Epithelial cell of proximal tubule (primary cell): ENCODE measurements at regions not wholly inside any gene's neighbourhood (a gene's known extent, or its start where the extent isn't known, plus 50 kb on each side); places are given as distances from the start of the nearest gene placed in this dataset.

ENCODE experiments used
- DNase-seq: peaks from one replicate; pipeline ENCODE4 v3.0.0-alpha.2; 2011; ENCODE audit warnings: low read depth
- H3K4me3 ChIP-seq: 2 replicates; pipeline ENCODE4 v1.5.1; 2011; ENCODE audit warnings: low read depth, mild to moderate bottlenecking, low read length
- TF ChIP-seq, protein P1 (sequence below): conservative IDR thresholded peaks from 2 replicates; pipeline ENCODE4 v1.5.1; 2012; ENCODE audit warnings: low read depth, mild to moderate bottlenecking, low read length

DNA sequence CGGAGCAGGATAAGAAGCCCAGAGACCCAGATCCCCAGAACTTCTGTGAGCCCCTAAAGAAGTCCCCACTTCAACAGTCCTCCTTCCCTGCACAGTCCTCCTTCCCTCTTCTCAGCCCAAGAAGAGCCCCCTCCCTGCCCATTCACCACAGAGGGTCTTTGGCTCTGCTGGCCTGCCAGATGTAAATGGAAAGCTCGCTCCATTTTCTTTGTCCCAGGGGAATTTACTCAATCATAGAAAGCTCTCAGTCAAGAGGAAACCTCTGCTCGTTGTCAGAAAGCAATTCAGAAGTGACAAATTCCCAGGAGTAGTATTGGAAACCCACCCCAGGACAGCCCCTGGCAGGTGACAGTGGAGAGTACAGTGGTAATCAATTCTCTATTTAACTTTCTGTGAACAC, 105.5 kb upstream of the SMAD3 start:
- TF ChIP-seq, protein P1, sequence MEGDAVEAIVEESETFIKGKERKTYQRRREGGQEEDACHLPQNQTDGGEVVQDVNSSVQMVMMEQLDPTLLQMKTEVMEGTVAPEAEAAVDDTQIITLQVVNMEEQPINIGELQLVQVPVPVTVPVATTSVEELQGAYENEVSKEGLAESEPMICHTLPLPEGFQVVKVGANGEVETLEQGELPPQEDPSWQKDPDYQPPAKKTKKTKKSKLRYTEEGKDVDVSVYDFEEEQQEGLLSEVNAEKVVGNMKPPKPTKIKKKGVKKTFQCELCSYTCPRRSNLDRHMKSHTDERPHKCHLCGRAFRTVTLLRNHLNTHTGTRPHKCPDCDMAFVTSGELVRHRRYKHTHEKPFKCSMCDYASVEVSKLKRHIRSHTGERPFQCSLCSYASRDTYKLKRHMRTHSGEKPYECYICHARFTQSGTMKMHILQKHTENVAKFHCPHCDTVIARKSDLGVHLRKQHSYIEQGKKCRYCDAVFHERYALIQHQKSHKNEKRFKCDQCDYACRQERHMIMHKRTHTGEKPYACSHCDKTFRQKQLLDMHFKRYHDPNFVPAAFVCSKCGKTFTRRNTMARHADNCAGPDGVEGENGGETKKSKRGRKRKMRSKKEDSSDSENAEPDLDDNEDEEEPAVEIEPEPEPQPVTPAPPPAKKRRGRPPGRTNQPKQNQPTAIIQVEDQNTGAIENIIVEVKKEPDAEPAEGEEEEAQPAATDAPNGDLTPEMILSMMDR = no peak
- no peak overlapping the region for H3K4me3 ChIP-seq
- DNase-seq = no peak

DNA sequence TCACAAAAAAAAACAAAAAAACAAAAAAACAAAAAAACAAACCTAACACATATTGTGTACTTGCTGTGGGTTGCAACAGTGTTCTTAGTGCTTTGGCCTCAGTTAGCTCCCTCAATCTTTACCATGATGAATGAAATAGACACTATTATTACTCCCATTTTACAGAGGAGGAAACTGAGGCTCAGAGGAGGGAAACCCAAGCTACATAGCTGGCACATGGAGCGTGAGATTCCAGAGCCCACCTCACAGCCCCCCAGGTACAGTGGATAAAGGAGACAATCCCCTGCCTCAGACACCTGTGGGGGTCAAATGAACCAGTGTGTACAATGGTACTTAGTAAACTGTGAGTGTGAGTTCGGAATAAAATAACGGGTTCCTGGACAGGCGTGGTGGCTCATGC, 104.9 kb upstream of the SMAD3 start:
- no peak for DNase-seq
- TF ChIP-seq, protein P1 = no peak
- H3K4me3 ChIP-seq = no peak overlapping the region

DNA sequence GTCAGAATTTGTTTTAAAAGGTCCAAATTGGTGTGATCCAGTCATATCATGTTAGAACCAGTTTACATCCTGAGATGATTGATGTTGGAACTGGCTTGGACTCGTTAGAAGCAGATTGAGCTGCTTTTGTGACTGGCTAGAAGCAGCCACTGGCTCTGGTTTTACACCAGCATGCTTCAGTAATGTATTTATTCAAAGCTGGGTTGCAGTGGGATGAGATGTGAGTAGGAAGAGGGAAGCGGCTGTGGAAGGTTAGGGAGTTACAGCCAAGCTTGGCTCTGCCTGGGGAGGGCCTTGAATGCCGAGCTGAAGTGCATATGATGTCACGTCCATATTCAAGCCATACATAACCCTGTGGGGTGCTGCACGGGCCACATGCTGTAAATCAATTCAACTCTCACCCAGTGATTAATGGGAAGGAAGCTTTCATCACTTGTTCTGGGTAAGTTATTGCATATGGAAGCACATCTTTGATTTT, 104.0 kb upstream of the SMAD3 start:
- TF ChIP-seq, protein P1 = no peak
- H3K4me3 ChIP-seq = no peak overlapping the region
- no peak for DNase-seq

DNA sequence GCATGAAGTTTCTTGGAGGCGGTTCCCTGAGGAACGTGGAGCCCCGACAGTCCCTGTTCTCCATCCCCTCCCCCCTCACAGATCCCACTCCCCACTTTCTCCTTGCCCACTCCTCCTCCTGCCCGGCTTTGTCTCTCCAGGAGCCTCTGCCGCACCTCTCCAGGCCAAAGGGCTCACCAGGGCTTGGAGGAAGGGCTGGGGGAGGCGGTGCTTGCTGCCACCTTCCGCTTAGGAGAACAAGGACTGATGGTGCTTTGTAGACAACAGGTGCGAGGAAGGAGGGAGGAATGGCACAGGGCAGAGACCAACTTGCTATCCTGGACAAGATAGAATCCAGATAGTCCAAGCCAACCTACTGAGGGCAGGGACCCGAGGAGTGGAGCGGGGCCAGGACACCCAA, 103.5 kb upstream of the SMAD3 start:
- TF ChIP-seq, protein P1 = no peak
- no peak overlapping the region for H3K4me3 ChIP-seq
- no peak for DNase-seq

DNA sequence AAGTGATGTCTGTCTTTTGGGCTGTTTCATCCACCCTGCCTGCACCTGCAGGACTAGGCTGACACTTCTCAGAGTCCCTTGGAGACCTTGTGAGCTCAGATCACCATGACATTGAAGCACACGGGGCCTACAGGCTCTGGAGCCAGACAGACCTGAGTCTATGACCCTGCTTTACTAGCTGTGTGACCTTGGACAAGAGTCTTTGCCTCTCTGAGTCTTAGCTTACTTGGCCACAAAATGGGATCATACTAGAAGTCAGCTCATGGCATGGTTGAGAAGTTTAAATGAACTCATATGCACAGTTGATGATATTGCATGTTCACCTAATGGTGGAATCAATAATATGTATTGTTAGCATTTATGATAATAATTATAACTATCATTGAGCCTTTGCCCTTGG, 102.9 kb upstream of the SMAD3 start:
- DNase-seq = no peak
- TF ChIP-seq, protein P1 = no peak
- no peak overlapping the region for H3K4me3 ChIP-seq

DNA sequence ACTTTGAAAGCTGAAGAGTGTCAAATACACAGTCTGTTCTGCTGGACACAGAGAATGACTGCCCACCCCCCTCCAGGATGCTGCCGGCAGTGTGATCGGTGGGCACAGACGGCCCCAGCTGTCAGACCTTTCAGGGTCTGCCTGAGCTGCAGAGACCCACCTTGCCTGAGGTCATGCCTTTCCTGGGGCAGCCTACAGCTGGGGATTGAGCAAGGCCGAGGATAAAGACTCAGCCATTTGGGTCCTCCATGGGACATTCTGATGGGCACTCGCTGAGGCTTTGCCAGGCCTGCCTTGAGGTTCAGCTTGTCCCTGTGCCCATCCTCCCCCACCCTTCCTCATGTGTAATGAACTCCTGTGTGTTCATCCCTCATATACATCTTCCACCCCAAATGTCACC, 102.3 kb upstream of the SMAD3 start:
- TF ChIP-seq, protein P1 = no peak
- H3K4me3 ChIP-seq = no peak overlapping the region
- DNase-seq = no peak

DNA sequence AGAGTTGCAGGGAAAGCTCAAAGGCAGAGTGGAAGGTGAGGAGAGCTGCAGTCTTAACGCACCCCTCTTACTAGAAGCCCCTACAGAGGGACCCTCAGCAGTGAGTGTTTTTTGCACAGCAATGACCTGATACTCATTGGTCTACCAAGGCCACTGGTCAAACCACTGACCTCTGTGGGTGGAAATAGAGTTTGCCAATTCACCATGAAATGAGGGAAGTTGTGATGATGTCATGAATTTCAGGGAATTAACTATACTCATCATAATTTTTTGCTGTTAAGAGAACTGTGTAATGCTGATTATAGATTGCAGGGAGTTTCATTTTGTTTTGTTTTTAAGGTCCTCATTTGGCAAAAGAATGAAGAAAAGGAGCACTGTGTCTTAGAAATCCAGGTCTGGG, 101.7 kb upstream of the SMAD3 start:
- H3K4me3 ChIP-seq = no peak overlapping the region
- TF ChIP-seq, protein P1 = no peak
- DNase-seq = no peak
